ENCODE measurements at regions not wholly inside any gene's neighbourhood (a gene's known extent, or its start where the extent isn't known, plus 50 kb on each side); places are given as distances from the start of the nearest gene placed in this dataset.

DNA sequence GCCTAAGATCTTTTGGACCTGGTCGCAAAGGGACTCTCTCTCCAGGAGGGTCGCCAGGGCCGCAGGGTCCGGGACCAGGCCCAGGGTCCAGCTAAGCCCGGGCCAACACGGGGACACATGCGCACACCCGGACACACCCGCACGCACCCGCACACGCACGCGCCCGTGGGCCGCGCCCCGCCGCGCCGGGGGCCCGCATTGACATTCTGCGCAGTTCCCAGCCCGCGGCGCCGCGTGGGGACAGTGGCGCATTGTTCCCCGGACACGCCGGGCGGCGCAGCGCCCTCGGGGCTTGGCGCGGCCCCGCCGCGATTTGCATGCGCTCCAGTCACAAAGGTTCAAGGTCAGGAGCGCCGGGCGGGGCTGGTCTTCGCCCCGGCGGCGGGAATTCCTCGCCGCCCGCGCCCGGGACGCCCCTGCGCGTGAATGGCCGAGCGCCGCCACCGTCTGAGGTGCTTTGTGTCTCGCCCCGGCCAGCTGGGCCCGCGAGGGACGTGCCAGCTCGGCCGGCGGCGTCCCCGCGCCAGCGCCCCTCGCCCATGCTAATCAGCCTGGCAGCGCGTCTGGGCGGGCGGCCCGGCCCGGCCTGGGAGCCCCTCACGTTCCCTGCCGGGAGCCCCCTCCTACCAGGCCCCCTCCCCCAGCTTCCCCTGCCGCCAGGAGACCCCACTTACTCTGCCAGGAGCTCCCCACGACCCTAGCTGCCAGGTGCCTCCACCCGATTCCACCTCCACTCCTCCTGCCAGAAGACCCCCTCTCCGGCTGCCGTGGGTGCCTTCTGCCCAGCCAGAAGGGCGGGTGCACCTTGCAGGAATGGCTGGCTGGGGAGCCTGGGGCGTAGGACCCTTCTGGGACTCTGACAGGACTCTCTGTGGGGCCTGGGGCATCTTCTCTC lies 50.5 kb upstream of the WNT7B start:
- TF ChIP-seq CTCF (IDR thresholded peaks at IDR 0.05) = peak; percentile 22 to 63 (median 50)
- peak; percentile 16 to 39 for TF ChIP-seq POLR2AphosphoS5 (IDR thresholded peaks at IDR 0.05)

All from upper lobe of left lung (tissue), 4 donors.